HG02852 (cell line): ENCODE measurements at regions not wholly inside any gene's neighbourhood (a gene's known extent, or its start where the extent isn't known, plus 50 kb on each side); places are given as distances from the start of the nearest gene placed in this dataset.

ENCODE experiments used
- ATAC-seq: cut with Tn5 transposase; IDR thresholded peaks from one replicate; pipeline ENCODE4 v1.9.1; 2021; ENCODE audit warnings: mild to moderate bottlenecking, moderate library complexity; ENCODE audit not compliant: unreplicated experiment

DNA sequence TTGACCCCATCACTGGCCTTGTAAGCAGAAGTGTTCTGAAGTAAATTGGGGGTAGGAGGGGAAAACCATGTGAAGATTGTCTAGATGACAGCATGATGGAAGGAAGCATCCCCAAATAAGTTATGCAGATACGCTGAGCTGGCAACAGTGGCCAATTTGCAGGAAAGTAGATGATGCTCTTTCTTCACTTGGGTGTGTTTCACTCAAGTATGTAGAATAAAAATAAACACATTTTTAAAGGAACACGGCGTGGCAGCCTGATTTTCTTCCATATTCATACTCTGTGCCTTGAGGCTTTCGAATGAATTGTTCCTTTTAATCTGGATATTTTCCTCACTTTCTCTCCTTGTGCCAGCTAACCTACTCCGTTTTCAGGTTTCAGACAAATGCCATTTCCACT is 295.5 kb upstream of the DPYD start:
- no peak for ATAC-seq

DNA sequence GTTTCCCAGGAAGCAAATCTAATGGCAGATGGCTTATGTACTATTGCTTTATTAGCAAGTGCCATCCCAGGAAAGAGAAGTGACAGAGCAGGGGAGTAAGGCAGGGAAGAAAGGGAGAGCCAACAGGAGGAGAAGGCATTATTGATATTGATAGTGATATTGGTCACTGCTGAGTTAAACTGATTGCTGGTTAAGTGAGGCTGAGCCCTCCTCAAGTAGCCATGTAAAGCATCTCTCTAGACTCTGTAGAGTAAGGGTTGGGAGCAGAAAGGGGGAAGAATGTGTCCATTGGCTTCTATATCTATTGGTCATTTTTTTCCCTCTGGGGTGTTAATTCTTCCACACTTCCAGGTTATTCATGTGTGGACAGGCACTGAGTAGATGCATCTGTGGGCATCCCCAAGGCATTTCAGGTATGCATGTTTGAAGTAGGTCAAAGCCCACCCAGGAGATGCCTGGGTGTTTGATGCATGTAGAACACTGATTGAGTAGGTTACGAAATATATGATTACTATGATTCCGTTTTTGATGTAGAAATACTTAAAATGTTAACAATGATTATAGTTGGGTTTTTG is 290.5 kb upstream of the DPYD start:
- no peak for ATAC-seq

DNA sequence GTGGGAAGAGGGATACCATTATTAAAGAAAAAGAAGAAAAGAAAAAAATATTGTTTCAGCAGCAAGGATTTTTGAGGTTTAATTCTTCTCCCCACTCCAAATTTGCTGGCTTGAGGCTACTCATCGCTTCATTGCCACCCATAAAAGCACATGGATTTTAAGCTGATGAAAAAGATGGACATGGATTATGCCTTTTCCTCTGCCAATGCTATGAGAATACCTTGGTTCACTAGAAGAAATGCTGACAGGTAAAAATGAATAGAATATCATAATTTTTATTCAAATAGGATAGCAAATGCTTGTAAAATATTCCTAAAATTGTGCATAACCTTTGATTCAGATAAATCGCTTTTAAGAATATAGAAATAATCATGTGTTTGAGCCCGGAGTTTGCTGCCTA is 289.7 kb upstream of the DPYD start:
- no peak for ATAC-seq

DNA sequence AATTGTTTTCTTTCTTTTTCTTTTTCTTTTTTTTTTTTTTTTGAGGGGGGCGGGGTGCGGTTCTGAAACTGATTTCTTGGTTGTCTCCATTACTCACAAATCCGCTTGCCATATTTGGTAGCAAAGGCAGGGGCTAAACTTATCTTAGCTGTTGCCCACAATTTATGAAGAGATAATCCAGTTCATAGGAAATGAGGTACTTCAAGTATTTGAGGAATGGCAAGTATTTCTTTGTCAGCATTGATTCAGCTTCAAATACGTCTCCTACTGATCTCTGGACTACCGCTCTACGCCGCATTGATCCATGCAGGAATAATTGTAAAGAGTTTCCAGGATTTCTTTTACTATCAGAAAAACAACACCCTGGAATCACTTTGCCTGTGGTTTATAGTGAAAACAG is 289.2 kb upstream of the DPYD start:
- ATAC-seq: no peak

DNA sequence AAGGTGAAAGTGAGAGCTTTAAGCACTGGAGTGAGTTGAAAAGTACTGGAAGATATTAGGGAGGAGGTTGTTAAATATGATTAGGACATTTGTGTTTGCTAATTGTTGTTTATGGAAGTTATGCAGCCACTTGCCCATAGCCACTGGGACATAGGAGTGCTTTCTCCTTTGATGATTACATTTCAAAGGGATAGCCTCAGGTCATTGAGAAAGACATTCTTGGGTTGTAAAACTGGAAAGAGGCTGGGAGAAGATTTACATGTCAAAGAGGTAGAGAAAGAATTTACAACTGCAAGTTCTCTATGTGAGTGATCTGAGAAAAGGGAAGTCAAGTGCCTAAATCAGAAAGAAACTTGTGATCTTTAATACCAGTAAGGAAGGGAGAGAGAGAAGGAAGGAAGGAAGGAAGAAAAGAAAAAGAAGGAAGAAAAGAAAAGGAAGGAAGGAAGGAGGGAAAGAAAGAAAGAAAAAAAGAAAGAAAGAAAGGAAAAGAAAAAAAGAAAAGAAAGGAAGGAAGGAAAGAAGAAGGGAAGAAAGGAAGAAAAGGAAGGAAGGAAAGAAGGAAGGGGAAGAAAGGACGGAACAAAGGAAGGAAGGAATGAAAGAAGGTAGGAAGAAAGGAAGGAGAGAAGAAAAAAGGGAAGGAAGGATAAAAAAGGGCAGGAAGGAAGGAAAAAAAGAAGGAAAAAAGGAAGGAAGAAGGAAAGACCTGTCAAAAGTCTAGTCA is 284.6 kb upstream of the DPYD start:
- no peak for ATAC-seq

- ATAC-seq: no peak
Measured at GRCh38 chr1:98203466-98203865, 282.6 kb upstream of the DPYD start.

DNA sequence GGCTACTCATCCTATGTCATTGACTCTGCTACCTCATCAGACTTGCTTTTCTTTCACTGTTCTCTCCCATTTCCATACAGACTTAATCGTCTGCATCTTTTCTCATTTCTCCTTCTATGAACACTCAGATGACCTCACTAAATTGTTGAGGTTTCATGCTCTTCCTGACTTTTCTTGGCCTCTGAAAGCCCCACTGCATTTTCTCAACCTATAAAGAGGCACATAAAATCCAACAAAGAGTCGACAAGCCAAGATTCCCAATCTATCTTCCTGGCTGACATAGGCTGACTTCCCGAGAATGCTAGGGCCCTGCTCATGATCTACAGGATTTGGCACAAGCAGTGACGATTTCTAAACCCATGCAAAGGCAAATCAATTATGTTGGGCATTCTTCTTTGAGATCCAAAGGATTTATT is 280.8 kb upstream of the DPYD start:
- no peak for ATAC-seq

DNA sequence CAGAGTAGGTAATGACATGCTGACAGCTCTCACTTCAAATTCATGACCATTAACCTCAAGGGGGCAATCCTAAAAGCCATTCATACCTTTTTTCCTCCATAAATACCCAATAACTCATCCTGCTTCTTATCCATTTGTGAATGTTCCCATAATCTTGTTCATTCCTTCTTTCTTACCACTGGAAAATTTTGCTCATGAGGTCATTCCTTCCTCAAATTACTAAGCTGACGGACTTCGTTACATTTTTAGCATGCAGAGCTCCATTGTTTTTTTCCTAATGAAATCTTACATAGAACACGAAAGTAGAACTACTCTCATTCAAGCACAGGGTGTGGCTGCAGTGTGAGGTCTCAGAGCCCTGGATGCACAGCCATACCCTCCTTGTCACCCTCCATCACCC is 276.5 kb upstream of the DPYD start:
- ATAC-seq: no peak

GRCh38 chr1:98196012-98196411 is 275.2 kb upstream of the DPYD start:
- ATAC-seq: no peak

DNA sequence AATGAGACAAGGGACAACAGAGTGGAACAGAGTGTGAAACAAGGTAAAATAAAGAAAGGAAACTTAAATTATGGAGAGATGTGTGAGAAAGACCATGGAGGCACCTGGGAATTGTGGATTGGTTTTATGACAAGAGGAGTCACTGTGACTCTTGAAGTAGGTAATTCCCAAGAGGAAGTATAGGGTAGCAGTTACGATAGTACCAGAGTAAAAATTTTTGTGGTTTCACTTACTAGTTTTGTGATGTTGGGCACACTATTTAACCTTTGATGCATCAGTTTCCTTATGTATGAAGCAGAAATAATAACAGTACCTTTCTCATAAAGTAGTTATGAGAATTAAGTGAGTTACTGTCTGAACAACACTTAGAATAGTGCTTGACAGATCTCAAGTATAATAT is 267.9 kb upstream of the DPYD start:
- ATAC-seq: no peak

- ATAC-seq: no peak
Measured at GRCh38 chr1:98184856-98185255, 264.0 kb upstream of the DPYD start.

GRCh38 chr1:98181036-98181764 is 260.4 kb upstream of the DPYD start:
- ATAC-seq: no peak

GRCh38 chr1:98179151-98179773 is 258.4 kb upstream of the DPYD start:
- ATAC-seq: no peak

DNA sequence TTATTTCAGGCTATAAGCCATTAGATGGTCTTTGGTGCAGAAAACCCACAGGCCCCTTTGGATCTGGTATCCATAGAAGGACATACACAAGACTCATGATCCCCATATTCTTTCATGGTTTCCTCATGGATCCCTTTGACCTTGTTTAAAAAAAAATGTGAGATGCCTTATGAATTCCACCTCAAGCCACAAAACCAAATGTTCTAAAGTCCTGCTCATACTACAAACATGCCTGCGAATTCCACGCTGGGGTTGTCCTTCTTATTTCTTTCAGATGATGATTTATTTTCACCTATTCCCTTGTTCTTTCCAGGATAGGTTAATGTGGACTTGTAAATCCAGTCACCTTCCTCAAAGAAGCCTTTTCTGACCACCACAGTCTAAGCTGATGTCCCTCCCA is 256.9 kb upstream of the DPYD start:
- no peak for ATAC-seq

- no peak for ATAC-seq
Measured at GRCh38 chr1:98176936-98177335, 256.1 kb upstream of the DPYD start.

DNA sequence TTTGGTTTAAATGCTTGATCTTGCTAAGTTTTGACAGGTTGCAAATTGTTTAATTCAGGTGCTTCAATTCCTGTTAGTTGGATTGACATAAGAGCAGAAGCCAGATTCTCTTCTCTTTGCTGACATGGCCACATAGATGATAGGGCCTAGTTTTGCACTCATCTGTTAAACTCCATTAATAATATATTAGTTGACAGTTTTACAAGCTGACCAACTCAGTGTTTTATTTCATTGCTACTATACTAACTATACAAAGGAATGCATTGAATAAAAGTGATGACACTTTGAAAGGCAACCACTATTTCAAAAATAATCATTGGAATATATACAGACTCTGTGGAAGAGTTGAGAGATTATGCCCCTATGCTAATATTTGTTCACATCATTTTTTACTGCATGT is 255.6 kb upstream of the DPYD start:
- ATAC-seq: no peak

DNA sequence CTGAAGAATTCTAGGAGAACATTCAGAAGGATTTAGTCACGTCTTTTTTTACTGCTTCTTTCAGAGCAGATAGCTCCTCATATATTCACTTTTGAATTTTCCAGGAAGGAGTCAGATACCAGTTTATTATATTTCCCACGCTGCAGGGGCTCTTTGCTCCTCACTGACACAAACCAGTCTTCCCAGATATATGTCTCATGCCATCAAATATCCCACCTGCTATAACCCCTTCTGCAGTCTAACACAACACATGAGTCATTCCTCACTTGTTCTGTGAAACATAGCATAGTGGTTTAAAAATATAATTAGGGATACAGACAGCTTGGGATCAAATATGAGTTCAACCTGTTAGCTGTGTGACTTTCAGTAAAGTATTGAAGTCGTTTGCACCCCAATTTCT is 251.7 kb upstream of the DPYD start:
- no peak for ATAC-seq

DNA sequence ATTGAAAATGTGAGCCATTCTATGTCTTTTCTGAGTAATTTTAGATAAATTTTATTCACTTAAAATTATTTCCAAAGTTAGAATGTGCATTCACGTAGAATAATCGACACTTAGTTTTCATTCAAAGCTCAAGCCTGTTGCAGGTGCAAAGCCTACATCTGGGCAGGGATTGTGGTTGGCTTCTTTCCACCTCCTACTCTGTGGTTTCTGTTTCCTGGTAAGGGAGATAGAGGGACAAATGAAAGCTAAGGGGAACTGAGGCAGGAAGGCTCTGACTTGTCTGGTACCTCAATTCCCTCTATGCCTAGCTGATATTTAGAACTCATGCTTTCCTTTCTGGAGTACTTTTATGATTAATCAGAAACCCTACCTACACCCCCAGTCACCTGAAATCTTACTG is 251.2 kb upstream of the DPYD start:
- no peak for ATAC-seq

DNA sequence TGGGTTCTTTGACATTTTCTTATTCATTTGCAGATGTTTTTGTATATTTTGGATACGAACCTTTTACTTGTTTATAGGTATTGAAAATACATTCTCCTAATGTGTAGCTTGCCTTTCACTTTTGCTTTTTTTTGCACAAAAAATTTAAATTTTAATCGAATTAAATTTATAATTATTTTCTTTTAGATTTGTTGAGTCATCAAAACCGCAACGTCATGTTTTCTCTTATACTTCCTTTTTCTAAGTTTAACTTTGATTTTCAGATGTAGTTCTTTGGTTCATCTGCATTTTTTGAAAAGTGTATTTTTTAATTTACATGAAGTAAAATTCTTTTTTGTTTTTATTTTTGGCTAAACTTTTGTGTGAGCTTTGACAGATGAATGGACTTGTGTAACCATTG is 243.7 kb upstream of the DPYD start:
- no peak for ATAC-seq

DNA sequence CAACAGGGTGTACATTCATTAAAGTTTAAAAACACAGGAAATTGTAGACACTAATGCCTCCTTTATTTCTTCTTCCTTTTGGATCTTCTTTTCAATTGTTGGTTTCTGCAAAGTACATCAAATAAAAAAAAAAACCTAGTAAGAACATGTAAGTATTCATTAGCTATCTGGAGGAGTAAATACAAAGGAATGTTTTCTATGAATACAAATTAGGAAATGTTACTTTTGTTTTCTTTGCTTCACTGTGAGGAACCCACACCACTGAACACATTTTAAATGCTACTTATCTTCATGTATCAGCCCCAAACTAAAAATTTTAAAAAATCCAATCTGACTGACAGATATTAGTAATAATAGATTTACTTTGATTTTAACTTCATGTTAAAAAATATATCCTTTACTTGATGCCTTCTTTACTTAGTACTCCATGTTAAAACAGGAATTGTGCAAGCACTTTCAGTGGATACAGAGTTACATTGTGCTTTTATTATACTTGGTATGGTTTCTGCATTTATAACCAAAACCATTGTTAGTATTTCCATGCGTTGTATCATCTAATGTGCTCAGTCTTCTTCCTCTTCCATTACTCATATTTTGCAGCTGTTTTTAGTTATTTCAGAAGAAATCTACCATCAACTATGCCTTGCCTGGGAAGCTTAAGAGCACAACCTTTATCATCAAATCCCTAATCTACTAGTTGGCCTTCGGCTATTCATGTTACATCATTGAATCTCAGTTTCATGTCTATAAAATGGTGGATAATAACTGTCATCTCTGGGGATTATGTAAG is 236.9 kb upstream of the DPYD start:
- no peak for ATAC-seq

- ATAC-seq: no peak
Measured at GRCh38 chr1:98147280-98147679, 226.4 kb upstream of the DPYD start.
